ENCODE measurements at regions not wholly inside any gene's neighbourhood (a gene's known extent, or its start where the extent isn't known, plus 50 kb on each side); places are given as distances from the start of the nearest gene placed in this dataset.

DNA sequence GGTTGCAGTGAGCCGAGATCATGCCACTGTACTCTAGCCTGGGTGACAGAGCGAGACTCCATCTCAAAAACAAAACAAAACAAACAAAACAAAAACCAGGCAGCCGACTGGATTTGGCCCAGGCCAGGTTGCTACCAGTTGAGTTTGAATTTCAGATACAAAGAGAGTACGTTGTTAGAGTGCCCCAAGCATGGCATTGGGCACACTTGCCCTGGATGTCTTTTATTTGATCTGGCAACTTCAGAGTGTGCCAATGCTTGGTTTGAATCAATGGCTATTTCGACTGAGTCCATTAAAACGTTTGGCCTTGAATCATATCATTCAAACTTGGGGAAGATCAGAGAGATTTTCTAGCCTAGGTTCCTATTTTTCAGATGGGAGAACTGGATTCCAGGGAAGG lies 213.4 kb upstream of the SHH start:
- TF ChIP-seq, protein P1, sequence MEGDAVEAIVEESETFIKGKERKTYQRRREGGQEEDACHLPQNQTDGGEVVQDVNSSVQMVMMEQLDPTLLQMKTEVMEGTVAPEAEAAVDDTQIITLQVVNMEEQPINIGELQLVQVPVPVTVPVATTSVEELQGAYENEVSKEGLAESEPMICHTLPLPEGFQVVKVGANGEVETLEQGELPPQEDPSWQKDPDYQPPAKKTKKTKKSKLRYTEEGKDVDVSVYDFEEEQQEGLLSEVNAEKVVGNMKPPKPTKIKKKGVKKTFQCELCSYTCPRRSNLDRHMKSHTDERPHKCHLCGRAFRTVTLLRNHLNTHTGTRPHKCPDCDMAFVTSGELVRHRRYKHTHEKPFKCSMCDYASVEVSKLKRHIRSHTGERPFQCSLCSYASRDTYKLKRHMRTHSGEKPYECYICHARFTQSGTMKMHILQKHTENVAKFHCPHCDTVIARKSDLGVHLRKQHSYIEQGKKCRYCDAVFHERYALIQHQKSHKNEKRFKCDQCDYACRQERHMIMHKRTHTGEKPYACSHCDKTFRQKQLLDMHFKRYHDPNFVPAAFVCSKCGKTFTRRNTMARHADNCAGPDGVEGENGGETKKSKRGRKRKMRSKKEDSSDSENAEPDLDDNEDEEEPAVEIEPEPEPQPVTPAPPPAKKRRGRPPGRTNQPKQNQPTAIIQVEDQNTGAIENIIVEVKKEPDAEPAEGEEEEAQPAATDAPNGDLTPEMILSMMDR (IDR thresholded peaks at IDR 0.05), result no peak

DNA sequence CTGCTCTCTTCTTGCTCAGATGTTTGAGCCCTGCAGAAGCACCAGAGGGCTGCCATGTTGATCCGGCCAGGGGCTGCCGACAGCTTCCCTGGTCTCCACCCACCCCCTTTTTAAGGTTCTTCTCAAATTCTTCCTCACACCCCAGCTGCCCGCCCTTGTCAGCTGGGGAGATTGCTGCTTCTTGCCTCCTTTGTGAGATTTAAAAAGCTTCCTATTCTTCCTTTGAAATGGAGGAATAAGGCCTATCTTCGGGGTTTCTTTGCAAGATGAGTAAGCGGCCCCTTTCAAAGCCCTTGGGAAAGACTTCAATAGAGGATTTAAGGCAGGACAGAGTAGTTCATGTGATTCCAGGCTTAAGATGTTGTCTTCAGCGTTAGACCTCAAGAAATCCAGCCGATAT lies 211.9 kb upstream of the SHH start:
- TF ChIP-seq, protein P1 (IDR thresholded peaks at IDR 0.05), result no peak

- TF ChIP-seq, protein P1 (IDR thresholded peaks at IDR 0.05), result no peak
These were observed 210.5 kb upstream of the SHH start for GRCh38 chr7:156022483-156023459.

GRCh38 chr7:156021471-156021870 lies 209.2 kb upstream of the SHH start:
- TF ChIP-seq, protein P1 (IDR thresholded peaks at IDR 0.05), result no peak

GRCh38 chr7:156020566-156020965 lies 208.3 kb upstream of the SHH start:
- TF ChIP-seq, protein P1 (IDR thresholded peaks at IDR 0.05), result no peak

- TF ChIP-seq, protein P1 (IDR thresholded peaks at IDR 0.05), result no peak
These were observed 207.7 kb upstream of the SHH start for GRCh38 chr7:156019776-156020565.

DNA sequence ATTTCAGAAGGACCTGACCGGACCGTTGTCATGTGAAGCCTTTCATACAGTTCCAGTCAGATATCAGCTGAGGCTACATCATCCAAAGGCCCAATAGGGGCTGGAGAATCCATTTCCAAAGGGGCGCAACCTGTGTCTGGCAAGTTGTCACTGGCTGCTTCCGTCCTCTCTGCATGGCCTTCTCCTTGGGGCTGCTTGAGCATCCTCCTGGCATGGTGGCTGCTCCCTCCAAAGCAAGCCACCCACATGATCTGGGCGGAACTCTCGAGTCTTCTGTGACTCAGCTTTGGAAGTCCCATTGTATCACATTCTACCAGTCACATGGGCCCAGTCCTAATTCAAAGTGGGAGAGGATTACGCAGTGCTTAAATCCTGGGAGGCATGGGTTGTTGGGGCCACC lies 207.0 kb upstream of the SHH start:
- TF ChIP-seq, protein P1 (IDR thresholded peaks at IDR 0.05), result no peak
